NCI-H526 treated with DMSO at 0.1 percent for 48 hours (cell line): ENCODE measurements at regions not wholly inside any gene's neighbourhood (a gene's known extent, or its start where the extent isn't known, plus 50 kb on each side); places are given as distances from the start of the nearest gene placed in this dataset.
"Not testable (repeated sequence)": the region's sequence is repeated elsewhere in the genome, so short reads cannot be mapped to it uniquely, and the experiment has no call there.

Experiments
- DNase-seq: peaks from one replicate; lab custom pipeline; 2025; lab: John Stamatoyannopoulos, UW

DNA sequence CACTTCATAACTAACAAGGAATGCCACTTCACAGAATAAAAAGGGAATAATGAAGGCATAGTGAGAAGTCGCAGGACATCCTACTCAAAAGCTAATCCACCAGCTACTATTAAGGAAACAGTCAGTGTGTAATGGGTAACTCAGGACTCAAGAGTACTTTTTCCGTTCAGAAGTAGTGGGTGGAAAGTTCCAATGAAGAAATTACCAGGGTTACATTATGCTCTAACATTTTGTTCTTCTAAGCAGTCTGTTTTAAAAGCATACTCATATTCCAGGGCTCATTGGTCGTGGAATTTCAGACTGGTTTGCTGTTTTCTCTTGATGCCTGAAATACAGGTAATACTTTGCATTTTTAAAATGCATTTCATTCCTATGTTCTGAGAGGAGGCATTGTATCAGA is 222.4 kb upstream of the IRS2 start:
- no peak for DNase-seq

GRCh38 chr13:110006304-110006703 is 219.9 kb upstream of the IRS2 start:
- DNase-seq = no peak

DNA sequence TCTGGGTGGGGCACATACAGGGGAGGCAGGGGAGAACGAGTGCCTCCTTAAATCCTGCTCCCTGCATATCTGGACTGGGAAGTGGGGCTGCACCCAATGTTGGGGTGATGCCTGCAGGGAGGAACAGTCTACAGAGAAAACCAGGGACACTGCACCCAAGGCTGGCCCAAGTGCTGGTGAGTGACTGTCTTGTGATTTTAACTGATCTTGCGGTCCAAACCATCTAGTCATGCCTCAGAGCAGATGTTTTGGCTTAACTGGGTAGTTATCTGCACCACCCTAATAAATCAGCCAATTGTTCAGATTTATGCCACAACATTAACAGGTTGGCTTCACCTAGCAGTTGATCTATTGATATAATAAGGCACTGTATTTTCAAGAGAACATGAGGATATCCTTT is 219.2 kb upstream of the IRS2 start:
- no peak for DNase-seq

DNA sequence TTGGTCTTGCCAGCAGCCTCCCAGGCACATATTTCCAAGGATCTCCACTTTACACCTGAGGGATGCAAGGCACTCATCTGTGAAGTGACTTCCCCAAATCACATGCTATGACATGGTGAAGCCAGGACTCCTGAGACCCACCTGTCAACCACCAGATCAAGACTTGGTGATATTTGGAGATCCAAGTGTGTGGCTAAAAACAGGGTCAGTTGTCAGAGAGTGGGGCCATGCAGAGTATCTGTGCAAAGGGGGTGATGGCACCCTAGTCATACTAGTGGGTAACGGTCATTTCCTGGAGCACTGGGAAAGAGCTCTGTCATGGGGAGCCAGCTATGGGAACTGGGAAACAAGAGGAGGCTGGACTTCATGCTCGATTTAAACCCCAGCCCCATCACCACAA is 218.4 kb upstream of the IRS2 start:
- no peak for DNase-seq

- DNase-seq = no peak
These were observed 215.4 kb upstream of the IRS2 start for GRCh38 chr13:110001670-110002275.

- no peak for DNase-seq
These were observed 214.4 kb upstream of the IRS2 start for GRCh38 chr13:110000534-110001345.

DNA sequence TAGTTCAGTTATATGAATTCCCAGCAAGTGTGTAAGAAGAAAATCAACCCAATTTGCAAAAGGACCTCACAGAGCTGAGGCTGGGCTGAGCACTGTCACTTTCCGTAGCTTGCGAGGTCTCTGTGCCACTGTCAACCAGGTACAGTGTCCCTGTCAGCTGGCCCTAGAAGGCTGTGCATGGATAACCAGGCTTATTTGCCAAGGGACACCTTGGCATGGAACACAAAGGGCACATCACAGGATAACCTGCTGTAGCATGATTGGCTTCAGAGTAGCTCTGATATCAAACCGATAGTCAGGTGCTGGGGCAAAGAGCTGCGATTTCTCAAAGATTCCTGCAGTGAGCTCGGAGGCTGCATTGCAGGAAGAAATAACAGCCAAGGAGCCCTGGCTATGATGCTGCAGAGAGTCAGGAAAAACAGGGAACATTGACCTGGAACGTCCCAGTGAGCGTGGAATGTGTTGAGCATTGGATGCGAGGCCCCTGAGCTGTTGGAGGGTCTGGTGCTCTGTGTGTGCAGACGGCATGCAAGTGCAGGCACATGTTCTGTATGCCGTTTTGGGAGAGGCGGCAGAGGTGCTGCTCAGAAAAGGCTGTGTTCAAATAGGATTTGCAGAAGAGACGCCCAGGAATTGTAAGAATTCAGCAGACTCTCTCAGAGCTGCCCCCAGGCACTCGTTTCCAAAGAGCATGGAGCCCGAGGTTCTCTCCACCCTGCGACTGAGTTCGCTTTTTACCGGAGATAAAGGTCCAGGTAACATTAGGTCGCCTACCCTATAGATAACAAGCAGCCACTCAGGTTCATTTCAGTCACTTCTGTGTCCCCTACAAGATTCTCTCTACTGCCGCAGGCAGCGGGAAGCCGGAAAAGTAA is 213.5 kb upstream of the IRS2 start:
- DNase-seq = no peak

GRCh38 chr13:109998684-109999533 is 212.5 kb upstream of the IRS2 start:
- no peak for DNase-seq

- DNase-seq = no peak
These were observed 211.7 kb upstream of the IRS2 start for GRCh38 chr13:109998037-109998436.

DNA sequence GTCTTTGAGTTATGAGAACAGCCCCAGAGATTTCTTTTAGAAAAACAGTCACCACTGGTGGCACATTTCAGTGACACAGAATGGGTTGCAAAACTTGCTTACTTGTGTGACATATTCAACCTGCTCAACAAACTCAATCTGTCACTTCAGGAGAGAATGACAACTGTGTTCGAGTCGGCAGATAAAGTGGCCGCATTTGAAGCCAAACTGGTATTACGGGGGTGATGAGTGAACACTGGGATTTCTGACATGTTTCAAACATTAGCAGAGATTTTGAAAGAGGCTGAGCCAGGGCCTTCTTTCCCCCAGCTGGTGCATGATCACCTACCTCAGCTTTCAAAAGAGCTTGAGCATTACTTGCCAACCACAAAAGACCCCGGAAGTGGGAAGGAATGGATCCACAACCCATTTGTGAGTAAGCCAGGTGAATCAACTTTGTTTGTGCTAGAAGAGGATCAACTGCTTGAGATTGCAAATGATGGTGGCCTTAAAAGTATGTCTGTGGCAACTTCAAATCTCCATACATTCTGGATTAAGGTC is 210.7 kb upstream of the IRS2 start:
- DNase-seq = not testable (repeated sequence)

DNA sequence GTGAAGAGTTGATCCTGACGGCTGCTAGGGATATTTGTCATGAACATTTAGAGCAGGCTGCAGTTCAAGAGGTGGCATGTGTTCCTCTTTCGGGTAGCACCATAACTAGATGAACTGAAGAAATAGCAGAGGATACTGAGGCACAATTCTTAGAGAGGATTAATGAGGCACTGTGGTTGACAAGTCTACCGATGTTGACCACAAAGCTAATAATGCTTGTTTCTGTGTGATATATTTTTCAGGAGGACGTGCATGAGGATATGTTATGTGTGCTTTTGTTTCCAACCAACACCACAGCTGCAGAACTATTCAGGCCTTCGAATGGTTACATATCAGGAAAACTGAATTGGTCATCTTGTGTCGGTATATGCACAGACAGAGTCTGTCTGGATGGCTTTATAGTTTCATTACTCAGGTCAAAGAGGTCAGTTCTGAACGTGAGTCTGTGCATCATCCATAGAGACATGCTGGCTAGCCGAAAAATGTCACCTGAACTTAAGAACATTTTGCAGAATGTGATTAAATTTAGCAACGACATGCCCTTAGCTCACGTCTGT is 210.1 kb upstream of the IRS2 start:
- no peak for DNase-seq

GRCh38 chr13:109995578-109995977 is 209.2 kb upstream of the IRS2 start:
- no peak for DNase-seq

DNA sequence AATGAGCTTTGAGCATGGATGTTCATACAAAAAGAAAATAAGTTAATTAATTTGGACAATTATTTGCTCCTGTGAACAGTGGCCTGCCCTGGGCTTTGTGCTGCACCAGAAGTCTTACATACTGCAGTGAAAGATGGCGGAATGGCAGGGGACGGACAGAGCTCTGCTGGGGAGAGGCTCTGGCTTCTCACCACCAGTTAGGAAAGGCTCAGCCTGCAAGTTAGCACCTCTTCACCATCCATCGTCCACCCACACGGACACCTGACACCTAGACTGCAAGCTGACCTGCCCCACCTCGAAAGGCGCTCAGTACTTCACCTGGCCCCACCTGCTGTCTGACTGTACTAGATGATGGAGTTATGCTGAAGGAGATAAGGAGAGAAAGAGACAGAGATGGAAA is 203.9 kb upstream of the IRS2 start:
- DNase-seq = no peak

GRCh38 chr13:109989686-109990085 is 203.3 kb upstream of the IRS2 start:
- no peak for DNase-seq

DNA sequence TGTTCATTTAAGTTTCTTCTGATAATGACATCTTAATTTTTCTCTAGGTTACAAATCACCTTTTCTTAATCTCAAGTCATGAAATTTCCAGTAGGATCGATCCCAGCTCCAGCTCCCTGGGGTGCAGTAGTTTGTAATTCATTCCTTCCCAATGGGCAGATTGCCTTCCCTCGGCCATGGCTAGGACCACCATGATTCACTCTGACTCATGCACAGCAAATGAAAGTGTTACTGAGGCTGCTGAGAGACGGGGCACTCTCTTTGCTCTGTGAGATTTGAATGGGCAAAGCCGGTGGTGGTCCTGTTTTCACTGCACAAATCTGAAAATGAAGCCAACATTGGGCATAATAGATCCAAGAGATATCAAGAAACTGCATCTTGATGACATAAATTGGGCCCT is 202.8 kb upstream of the IRS2 start:
- no peak for DNase-seq

- no peak for DNase-seq
These were observed 200.5 kb upstream of the IRS2 start for GRCh38 chr13:109986851-109987250.

GRCh38 chr13:109985871-109986450 is 199.6 kb upstream of the IRS2 start:
- DNase-seq = no peak

DNA sequence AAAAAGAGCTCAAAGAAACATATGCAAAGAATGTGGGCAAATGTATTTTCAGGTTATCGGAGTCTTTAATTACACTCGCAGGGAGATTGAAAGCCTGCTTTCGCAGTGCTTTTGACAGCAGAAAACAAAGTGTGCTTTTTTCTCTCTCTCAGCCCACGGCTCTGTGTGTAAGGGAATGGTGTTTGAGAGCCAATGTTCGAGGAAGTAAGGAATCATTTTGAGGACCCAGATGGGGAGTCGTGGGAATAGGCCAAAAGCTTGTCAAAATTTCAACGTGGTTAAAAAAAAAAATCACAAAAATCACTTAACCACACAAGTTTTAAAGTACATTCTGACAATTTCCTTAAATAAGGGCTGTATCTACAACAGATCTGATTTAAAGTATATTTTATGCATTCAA is 197.1 kb upstream of the IRS2 start:
- peak; percentile 95 for DNase-seq

- no peak for DNase-seq
These were observed 194.6 kb upstream of the IRS2 start for GRCh38 chr13:109981000-109981399.

DNA sequence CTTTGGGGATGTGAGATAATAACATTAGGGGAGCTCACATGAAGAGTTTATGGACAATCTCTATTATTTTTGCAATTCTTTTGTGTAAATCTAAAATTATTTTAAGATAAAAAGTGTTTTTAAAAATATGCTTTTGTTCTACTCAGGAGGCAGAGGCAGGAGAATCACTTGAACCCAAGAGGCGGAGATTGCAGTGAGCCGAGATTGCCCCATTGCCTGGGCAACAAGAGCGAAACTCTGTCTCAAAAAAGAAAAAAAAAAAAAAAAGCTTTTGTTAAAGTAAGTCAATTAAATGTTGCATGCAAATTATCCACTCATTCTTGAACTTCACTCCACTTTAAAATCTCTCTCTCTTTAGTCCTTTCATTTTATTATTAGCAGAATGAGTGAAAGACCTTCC is 193.3 kb upstream of the IRS2 start:
- not testable (repeated sequence) for DNase-seq

- no peak for DNase-seq
These were observed 192.8 kb upstream of the IRS2 start for GRCh38 chr13:109979228-109979627.
